ENCODE measurements at regions not wholly inside any gene's neighbourhood (a gene's known extent, or its start where the extent isn't known, plus 50 kb on each side); places are given as distances from the start of the nearest gene placed in this dataset.

DNA sequence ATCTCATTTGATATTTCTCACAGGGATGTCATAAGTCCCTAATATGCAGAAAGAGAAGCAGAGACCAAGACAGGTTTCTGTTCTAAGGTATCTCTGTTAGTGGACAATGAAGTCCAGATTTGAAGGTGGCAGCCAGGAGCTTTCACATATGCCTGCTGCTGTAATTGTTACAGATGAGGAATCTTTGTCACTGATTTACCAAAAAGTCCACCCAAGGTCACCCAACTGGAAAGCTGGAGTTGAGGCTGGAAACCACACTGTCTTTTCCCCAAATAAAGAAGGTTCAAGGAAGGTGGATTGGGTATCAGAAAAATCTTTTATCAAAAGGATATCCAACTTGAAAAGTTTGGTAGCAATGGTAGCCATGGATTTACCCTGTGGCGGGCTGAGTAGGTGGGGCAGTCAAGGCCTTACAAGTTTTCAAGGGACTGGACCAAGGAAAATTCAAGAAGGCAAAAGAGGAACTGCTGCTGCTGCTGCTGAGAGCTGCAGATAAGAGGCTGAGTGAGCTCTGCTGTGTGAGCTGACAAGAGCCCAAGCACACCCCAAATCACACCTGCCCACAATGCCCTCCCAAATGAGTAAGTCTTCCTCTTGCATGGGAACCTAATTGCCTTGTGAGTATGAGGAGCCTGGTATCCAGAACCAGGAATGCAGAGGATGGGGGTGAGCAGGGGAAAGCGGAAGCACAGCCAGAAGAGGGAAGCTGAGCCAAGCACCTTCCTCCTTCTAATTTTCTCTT is 241.2 kb downstream of the ANAPC1 start:
- no peak overlapping the region for H2BK120ac ChIP-seq (ENCODE audit: low read depth, low read length)
- H3K9ac ChIP-seq (ENCODE audit: low read depth, low read length), result no peak overlapping the region
- no peak overlapping the region for H3K4ac ChIP-seq (ENCODE audit: low read depth, low read length)
- no peak for TF ChIP-seq MAZ (IDR thresholded peaks at IDR 0.05; ENCODE audit: borderline replicate concordance, low read depth, low read length)
- TF ChIP-seq, protein P1, sequence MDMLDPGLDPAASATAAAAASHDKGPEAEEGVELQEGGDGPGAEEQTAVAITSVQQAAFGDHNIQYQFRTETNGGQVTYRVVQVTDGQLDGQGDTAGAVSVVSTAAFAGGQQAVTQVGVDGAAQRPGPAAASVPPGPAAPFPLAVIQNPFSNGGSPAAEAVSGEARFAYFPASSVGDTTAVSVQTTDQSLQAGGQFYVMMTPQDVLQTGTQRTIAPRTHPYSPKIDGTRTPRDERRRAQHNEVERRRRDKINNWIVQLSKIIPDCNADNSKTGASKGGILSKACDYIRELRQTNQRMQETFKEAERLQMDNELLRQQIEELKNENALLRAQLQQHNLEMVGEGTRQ (IDR thresholded peaks at IDR 0.05; ENCODE audit: low read depth, low read length), result no peak
- no peak for TF ChIP-seq POLR2A (IDR thresholded peaks at IDR 0.05; ENCODE audit: low read depth, low read length)
- TF ChIP-seq BHLHE40 (IDR thresholded peaks at IDR 0.05; ENCODE audit: low read depth, low read length), result no peak
- no peak overlapping the region for H2BK15ac ChIP-seq (ENCODE audit: low read depth, low read length)
- in situ Hi-C loops (cut with MboI; ENCODE audit: low sequenced_read_pairs) (no loop called here), intact Hi-C loops (cut with micrococcal nuclease) (no loop called here), dilution Hi-C loops (cut with HindIII; ENCODE audit: low sequenced_read_pairs, unreplicated experiment) (no loop called here)
- WGBS, 2 experiments (ENCODE audit: extremely low coverage in 2 of 2, insufficient read length in 1 of 2), result no CpG with 5 or more reads among the region's 2 CpGs
- H4K20me1 ChIP-seq (ENCODE audit: insufficient read depth, low read length), result no peaks in the 10 kb centered on the region
- no peak overlapping the region for H2AFZ ChIP-seq (replicated peaks; ENCODE audit: low read length, poor library complexity)
- H4K5ac ChIP-seq (ENCODE audit: low read depth, low read length), result no peak overlapping the region
- no peaks in the 10 kb centered on the region for H3K9me1 ChIP-seq (ENCODE audit: insufficient read depth, low read length)
- H3K56ac ChIP-seq (ENCODE audit: extremely low read depth, insufficient read depth, low read length), result no peak overlapping the region
- H4K91ac ChIP-seq (ENCODE audit: insufficient read depth, low read depth, low read length), result no peak overlapping the region
- no peak overlapping the region for H3K14ac ChIP-seq (replicated peaks; ENCODE audit: low read depth, low read length)
- peaks cover 23% of the 10 kb centered on the region for H3K27me3 ChIP-seq (ENCODE audit: control insufficient read depth, insufficient read depth, low read length)
- no peak overlapping the region for H2AK9ac ChIP-seq (replicated peaks; ENCODE audit: low read depth, low read length, poor library complexity)
- no peak overlapping the region for H3K18ac ChIP-seq (ENCODE audit: low read depth, low read length)
- no peak for DNase-seq
- no TSS peak for BruUV-seq (replicated peaks)
- no peak overlapping the region for H3K23ac ChIP-seq (ENCODE audit: low read depth, low read length)
- H3K4me2 ChIP-seq (ENCODE audit: low read depth, low read length), result no peak overlapping the region
- H3K27ac ChIP-seq (ENCODE audit: insufficient read depth, low read length), result no peak overlapping the region
- no peak for ATAC-seq (ENCODE audit: low read depth)
- CTCF ChIA-PET, result no interaction called here
- H3K4me1 ChIP-seq (ENCODE audit: control insufficient read depth, insufficient read depth, low read length), result no peaks in the 10 kb centered on the region
- no peak overlapping the region for H2BK5ac ChIP-seq (ENCODE audit: low read depth, low read length, poor library complexity, severe bottlenecking)
- H3K79me1 ChIP-seq (ENCODE audit: low read depth in 1 of 2, low read length in 2 of 2), result no peaks in the 10 kb centered on the region
- H4K8ac ChIP-seq (ENCODE audit: low read depth in 2 of 2, low read length in 2 of 2), result no peak overlapping the region
- H3K36me3 ChIP-seq (ENCODE audit: control insufficient read depth, insufficient read depth, low read length), result no peaks in the 10 kb centered on the region
- H2BK20ac ChIP-seq (ENCODE audit: low read depth, low read length), result no peak overlapping the region
- no peak overlapping the region for H2AK5ac ChIP-seq (ENCODE audit: low read depth, low read length)
- POLR2A ChIA-PET (ENCODE audit: unreplicated experiment), result no interaction called here
- H3K4me3 ChIP-seq (ENCODE audit: insufficient read depth, low read depth, low read length), result no peak overlapping the region
- H3K9me3 ChIP-seq (ENCODE audit: control insufficient read depth, insufficient read depth, low read length), result peaks cover 8% of the 10 kb centered on the region
